HG02588 (cell line): ENCODE measurements at regions not wholly inside any gene's neighbourhood (a gene's known extent, or its start where the extent isn't known, plus 50 kb on each side); places are given as distances from the start of the nearest gene placed in this dataset.
A peak's percentile ranks its signal among the peaks of the same experiment; 100 is the strongest.
"Not testable (repeated sequence)": the region's sequence is repeated elsewhere in the genome, so short reads cannot be mapped to it uniquely, and the experiment has no call there.

ENCODE experiments used
- ATAC-seq: cut with Tn5 transposase; IDR thresholded peaks from one replicate; pipeline ENCODE4 v1.9.1; 2021; ENCODE audit warnings: mild to moderate bottlenecking, moderate library complexity; ENCODE audit not compliant: unreplicated experiment

DNA sequence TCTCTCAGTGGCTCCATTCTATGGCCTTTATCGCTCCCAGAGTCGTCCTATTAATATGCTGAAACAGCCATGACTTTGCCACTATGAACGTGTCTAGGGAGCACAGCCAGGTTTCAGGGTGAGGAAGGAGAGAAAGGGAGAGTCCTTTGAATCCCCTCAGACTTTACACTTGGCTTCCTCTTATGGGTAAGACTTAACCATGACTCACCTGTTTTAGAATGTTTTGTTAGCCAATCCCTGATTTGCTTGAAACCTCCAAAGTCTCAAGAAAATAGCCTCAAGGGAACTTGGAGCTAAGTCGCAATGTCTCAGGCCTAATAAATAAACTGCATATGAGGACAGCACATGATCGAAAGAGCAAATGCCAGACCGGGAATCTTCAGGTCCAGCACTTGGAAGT lies 131.2 kb upstream of the RCN1 start:
- ATAC-seq = no peak

DNA sequence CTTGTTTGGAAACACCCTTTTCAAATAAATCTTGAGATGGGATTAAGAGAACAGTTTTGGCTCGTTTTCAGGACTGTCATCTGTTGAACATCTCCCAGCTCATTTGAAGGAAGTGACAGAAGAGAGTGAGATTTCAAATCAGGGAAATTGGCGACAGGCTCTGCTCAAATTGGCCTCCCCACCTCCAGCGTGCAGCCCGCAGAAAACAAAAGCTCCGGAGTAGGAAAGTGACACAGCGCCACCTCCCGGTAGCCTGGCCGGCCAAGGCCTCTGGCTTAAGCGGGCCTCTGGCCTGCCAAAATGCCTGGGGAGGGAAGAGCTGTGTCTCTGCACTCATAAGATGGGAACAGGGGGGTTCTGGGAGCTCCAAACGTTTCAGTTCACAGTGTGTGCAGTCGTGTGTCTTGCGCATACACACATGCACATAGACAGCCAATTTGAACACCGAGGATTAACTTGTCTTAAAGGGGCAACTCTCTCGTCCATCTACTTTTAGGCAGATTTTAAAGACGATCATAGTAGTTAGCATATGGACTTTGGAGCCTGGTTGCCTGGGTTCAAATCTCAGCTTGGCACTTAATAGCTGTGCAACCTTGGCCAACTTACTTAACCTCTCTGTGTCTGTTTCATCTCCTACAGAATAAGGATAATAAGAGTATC lies 132.7 kb upstream of the RCN1 start:
- peak; percentile 85 for ATAC-seq

DNA sequence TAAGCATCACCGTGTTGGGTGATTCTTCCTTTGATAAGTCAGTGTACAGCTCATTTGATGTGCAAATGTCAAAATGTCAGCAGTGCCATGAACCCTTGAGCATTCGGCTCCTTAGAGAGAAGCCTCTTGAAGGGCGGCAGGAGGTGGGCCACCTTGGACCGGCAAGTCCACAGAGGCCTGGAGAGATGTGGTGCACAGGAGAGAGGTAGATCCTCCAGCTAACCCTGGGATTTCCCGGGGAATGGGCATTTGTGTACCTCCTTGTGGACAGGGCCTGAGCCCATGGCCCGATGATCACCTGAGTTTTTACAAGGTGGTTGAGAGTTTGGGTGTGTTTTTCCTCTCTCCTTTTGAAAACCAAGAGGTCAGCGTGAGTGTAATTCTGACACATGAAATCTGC lies 133.2 kb upstream of the RCN1 start:
- no peak for ATAC-seq

DNA sequence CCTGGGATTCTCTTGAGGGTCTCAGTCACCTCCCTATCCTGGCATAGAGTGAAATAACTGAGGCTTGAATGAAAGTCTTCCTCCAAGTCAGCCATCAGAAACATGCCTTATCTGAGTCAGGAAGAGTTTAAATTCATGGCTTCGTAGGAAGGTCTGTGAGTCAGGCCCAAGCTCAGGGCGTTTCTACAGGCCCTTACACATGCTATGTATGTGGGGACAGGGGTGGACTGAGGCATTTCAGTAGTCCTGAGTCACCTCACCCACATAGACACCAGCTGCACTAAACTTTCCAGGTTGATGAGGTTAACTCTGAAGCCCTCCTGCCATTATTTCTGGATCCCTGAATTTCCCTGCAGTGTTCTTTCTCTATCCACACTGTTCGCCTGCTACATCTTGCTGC lies 134.6 kb upstream of the RCN1 start:
- peak; percentile 54 for ATAC-seq

DNA sequence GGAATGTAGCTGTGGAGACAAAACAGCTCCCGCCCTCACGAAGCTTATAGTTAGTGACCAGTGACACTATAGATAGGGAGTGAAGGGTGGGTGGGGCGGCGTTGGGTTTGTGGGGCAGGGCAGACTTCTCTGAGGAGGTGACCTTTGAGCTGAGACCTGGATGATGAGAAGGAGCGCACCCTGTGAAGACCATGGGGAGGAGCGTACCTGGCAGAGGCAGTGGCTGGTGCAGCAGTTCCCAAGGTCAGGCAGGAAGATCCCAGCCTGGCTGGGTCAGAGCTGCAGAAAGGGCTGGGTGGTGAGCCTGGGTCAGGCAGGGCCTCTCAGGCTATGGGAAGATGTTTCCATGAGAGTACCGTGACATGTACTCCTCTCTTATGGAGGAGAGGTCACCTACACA lies 135.0 kb upstream of the RCN1 start:
- ATAC-seq = no peak

DNA sequence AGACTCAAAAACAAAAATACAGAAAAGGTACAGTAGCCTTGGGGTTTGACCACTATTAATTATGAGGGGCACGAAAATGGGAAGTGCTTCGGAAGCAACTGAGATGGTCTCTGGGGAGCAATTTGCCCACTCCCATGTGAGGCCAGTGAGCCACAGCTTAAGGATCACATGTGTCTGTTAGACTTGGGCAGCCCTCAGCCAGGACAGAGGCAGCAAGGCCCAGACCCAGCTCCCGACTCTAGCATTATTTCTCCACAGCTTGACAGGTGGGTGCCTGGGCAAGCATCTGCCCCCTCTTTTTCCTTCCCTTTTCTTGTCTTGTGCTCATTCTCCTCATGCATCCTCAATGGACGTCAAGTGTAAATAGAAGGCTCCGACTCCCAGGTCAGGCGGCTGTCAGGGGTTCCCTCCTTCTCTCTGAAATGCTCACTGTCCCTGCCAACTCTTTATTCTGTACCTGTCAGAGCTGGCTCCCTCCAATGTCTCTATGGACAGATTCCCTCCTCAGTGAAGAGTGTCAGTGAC lies 137.0 kb upstream of the RCN1 start:
- ATAC-seq = no peak

DNA sequence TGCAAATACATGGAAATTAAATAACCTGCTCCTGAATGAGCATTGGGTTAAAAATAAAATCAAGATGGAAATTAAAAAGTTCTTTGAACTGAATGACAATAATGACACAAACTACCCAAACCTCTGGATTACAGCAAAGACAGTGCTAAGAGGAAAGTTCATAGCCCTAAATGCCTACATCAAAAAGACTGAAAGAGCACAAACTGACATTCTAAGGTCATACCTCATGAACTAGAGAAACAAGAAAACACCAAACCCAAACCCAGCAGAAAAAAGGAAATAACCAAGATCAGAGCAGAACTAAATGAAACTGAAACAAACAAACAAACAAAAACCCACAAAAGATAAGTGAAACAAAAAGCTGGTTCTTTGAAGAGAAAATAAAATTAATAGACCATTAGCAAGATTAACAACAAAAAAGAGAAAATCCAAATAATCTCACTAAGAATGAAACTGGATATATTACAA lies 138.6 kb upstream of the PAX6 start:
- ATAC-seq = not testable (repeated sequence)

DNA sequence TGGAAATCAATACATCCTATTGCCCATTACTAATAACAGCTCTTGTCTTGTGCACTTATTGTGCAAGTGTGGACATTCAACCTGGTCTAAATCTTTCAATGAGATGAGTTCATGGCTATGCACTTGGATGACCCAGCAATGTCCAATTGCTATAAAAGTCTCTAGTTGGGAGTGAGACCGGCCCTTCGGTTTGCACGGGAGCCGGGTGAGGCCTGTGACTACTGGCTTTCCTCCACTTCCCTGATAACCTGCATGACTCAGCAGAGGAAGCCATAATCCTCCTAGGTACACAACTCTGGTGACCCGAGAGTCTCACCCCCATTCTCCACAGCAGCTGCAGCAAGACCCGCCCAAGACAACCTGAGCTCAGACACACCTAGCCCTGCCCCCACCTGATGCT lies 135.9 kb upstream of the PAX6 start:
- ATAC-seq = no peak

DNA sequence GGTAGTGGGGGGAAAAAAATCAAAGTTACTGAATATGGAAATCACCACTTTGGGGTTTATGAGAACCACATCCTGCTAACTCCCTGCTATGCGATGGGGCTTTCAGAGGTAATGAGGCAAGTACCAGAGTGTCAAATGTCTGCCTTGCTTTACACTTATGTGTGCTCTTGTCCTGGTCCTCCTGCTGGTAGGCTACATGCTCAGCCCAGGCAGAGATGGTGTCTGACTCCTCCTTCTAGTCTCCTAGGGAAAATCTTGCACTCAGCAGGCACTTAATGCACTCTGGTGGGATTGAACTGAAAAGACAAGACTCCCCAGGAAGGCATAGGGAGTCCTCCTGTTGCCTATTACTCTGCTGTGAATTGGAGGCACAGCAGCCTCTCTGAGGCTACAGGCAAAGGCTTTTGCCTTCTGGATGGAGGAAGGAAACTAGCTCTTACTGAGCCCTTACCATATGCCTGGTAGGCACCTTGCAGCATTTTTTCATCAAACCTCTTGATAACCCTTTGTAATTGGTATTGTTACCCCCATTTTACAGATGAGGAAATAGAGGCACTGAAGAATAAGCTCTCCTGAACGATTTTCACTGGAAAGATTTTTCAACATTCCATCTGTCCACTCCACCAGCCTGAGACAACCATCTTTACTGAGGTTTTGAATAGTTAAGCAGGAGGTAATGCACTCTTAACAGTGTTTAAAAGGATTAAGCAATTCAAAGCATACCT lies 132.1 kb upstream of the PAX6 start:
- ATAC-seq = peak; percentile 89

DNA sequence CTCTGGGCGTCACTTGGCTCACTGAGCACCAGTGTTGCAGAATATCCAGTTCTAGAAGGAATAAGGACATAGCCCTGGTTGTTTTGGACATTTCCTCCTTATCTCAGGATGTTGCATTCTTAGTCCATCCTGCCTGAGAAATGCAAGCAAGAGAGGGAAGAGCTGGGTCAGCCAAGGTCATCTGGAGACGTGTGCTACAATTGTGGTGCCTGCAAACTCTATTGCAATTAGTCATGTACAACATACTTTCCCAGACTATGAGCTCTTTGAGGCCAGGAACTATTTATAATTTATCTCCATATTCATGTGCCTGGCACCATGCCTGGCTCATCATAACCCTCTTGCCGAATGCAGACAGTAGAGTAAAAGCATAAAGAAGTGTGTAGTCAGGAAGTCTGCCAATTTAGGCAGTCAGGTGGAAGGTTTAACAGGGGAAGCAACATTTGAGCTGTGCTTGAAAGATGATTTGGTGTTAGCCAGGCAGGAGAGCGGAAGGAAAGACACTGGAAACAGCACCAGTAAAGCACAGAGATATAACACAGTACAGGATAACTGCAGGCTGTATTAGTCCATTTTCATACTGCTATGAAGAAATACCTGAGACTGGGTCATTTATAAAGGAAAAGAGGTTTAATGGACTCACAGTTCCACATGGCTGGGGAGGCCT lies 129.4 kb upstream of the PAX6 start:
- ATAC-seq = no peak

DNA sequence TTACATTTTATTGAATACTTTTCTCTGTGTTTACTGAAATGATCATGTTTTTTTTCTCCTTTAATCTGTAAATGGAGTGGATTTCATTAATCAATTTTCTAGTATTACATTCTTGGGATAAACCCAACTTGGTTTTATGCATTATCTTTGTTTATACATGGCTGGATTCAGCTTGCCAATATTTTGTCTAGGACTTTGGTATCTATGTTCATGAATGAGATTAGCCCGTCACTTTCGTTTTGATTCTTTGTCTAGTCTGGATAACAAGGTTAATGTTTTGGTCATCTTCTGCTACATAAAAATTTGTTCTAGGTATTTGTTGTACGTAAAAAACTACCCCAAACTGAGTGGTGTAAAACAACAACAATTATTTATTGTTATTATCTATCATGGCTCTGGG lies 127.9 kb upstream of the PAX6 start:
- ATAC-seq = no peak

DNA sequence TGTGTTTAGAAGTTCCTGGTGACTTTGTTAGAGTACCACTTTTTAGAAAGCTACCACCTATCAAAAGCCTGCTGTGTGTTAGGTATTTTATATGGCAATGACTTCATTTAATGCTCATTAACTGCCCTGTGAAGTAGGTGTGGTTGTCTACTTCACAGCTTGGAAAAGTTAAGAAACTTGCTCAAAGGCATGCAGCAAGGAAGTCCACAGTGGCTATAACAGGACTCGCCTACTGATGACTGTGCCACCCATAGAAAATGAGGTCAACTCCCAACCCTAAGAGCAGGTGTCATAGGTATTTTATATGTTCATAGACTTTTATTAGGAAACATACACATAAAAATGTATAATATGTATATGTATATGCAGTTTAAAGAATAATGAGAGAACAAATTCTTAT lies 125.2 kb upstream of the PAX6 start:
- ATAC-seq = no peak

DNA sequence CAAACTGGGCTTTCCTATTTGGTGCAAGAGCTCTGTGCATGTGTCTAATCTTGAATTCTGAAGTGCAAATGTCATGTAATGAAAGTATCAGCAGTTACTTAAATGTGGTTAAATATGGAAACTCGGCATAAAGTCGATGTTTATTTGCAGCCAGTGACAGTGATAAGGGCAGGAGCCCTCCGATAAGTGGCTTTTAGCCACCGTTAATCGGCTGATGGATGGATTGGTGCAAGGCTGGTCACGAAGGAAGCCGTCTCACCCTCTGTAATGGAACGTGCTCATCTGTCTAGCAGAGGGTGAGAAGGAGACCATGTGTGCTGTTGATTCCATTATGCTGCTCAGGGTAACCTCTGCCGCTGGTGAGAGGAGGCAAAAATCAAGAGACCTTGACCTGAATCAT lies 121.8 kb upstream of the PAX6 start:
- ATAC-seq = no peak

DNA sequence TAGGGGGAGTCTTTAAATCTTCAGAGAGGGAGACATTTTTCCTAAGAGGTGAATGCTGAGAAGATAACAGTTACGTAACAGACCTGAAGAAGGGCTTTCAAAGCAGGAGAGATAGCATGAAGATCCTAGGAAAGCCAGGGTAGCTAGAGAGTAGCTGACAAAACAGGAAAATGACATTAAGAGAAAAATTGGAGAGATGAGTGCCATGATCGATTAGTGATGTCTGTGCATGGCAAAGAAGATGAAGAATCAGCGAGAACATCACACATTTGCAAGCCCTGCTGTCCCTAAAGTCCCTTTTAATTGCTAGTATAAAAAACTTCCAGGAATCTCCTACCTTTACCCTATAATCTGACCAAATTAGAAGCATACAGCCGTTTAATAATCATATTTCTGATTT lies 116.9 kb upstream of the PAX6 start:
- no peak for ATAC-seq

DNA sequence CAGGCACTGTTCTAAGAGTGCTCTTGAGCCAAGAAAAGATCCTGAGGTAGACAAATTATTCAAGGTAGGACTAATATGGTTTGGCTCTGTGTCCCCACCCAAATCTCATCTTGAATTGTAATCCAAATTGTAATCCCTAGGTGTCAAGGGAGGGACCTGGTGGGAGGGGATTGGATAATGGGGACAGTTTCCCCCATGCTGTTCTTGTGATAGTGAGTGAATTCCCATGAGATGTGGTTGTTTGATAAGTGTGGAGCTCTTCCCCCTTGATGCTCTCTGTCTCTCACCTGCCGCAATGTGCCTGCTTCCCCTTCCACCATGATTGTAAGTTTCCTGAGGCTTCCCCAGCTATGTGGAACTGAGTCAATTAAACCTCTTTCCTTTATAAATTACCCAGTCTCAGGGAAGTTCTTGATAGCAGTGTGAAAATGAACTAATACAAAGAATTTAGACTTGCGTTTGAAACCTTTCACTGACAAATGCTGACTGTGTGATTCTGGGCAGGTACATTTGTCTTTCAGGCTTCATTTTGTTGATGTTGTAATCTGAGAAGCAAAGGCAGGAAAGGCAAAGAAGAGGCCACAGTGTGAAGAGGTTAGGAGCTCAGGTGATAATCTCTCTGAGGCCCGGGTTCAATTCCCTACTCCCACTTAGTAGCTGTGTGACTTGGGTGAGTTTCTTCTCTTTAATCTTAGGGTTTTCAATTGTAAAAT lies 115.8 kb upstream of the PAX6 start:
- ATAC-seq = no peak

DNA sequence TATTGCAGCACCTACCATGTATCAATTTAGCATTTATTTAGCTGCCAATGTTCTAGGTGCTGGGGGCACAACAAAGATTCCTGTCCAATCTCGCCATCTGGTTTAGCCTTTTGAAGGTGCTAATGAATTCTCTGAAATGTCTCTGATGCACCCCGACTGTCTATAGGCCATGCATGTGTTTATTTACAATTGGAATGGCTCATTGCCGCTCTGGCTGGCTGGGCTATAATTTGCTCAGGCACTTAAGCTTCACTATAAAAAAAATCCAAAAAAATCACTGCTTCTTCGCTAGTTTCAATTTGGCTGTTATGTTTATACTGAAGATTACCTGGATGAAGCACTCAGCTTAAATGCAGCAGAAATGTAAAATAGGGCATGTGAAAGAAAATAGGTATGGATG lies 115.0 kb upstream of the PAX6 start:
- no peak for ATAC-seq

DNA sequence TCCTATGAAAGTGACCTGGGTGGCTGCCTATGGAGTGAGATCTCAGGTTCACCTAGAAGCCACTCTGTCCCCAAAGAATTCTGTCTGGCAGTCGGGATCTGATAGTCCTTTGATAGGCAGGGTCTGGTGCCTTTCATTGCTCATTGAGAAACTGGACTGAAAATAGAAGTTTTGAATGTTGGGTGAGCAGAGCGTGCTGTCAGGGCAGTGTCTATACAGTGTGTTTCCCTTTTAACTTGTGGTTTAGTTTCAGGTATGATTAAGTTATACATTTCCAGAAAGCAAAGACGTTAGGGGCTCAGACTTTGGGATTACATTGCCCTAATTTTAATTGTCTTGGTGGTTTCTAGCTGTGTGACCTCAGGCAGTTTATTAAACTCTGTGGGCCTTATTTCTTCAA lies 111.3 kb upstream of the PAX6 start:
- peak; percentile 62 for ATAC-seq

DNA sequence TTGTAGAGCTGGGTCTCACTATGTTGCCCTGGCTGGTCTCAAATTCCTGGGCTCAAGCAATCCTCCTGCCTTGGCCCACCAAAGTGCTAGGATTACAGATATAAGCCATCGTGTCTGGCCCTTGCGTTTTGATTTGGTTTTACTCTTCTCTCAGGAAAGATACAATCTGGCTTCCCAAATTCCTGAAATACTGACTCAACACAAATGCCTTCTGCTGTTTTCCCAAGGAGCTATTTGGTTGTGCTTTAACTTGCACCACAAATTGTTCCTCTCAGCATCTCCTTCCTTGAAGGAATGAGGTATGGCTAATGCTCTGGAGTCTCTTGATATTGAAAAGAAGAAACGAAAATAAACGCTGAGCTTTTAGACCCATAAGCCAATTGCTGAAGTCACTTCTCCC lies 110.0 kb upstream of the PAX6 start:
- no peak for ATAC-seq

DNA sequence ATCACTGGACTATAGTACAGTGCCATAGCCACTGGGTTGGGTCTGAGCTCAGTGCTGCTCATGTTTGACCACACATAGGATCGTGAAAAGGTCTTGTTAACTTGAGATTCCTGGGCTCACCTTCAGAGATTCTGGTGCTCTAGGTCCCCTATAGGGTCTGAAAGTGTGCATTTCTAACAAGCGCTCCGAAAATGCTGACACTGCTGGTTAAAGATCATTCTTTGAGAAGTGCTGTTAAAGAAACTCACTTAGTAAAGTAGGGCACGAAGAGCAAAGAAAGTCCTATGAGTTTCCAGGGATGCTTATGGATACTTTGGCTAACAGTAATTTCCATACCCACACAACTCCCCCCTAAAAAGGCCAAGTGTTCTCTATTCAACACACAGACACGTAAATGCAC lies 108.1 kb upstream of the PAX6 start:
- ATAC-seq = no peak

DNA sequence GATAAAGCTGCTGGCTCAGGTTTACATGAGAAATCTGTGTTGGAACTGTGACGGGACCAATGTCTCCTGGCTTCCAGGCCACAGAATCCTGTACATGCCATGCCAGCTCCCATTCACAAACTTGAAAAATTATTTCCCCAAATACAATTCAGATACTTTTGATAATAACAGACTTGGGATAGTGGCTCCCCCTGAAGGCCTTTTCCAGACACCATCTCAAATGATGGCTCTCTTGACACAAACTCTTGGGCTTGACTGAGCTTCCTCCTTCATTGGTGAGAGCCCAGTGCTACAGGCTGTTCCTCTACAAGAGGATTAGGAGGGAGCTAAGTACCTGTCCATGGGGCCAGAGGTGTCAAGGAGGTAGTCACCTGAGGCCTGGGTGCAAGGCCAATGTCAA lies 104.7 kb upstream of the PAX6 start:
- ATAC-seq = no peak

DNA sequence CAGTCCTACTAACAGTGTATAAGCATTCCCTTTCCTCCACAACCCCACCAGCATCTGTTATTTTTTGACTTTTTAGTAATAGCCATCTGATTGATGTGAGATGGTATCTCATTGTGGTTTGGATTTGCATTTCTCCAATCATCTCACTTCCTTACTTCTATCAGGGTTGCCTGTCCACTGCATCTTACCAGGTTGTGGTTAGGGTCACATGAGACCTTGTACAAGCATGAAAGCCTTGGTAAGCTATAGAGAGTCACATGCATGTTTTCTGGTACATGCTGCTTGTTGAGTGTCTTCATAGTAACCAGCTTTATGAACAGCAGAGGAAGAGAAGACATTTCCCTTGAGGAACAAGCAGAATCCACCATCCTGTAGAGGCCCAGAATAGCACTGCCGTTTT lies 102.9 kb upstream of the PAX6 start:
- ATAC-seq = no peak
